ENCODE measurements at regions not wholly inside any gene's neighbourhood (a gene's known extent, or its start where the extent isn't known, plus 50 kb on each side); places are given as distances from the start of the nearest gene placed in this dataset.

- H3K79me2 ChIP-seq (ENCODE audit: insufficient read depth, low read length) = no peaks in the 10 kb centered on the region
- H3K27me3 Mint-ChIP-seq (ENCODE audit: low read depth in 3 of 3) = peaks cover 0 to 1% (median 0%) of the 10 kb centered on the region in 3 donors
- no peaks in the 10 kb centered on the region for H4K20me1 ChIP-seq (ENCODE audit: insufficient read depth, low read length)
- no peaks in the 10 kb centered on the region for H3K9me3 ChIP-seq (replicated peaks in 1 of 2; ENCODE audit: control insufficient read depth in 1 of 2, insufficient read depth in 1 of 2, low read length in 2 of 2)
- H3K4me1 Mint-ChIP-seq = no peaks in the 10 kb centered on the region
- H2AFZ ChIP-seq (ENCODE audit: insufficient read depth, low read depth, low read length, poor library complexity, severe bottlenecking) = no peak overlapping the region
- no peak for TF ChIP-seq CTCF (IDR thresholded peaks at IDR 0.05)
- no peak overlapping the region for H3K9ac ChIP-seq (ENCODE audit: insufficient read depth, low read length, poor library complexity, severe bottlenecking)
- H3K4me3 ChIP-seq (replicated peaks in 1 of 3; ENCODE audit: low read depth in 2 of 3, low read length in 3 of 3) = no peak overlapping the region
- H3K36me3 Mint-ChIP-seq = no peaks in the 10 kb centered on the region
- no peak overlapping the region for H3K27ac ChIP-seq (ENCODE audit: low read depth in 1 of 2, low read length in 2 of 2)
- no peaks in the 10 kb centered on the region for H3K36me3 ChIP-seq (replicated peaks in 1 of 2; ENCODE audit: control insufficient read depth in 1 of 2, insufficient read depth in 2 of 2, low read length in 2 of 2)
- H3K4me1 ChIP-seq (ENCODE audit: control insufficient read depth in 1 of 2, insufficient read depth in 2 of 2, low read length in 2 of 2) = no peaks in the 10 kb centered on the region
- H3K9me3 Mint-ChIP-seq = peaks cover 0 to 5% (median 3%) of the 10 kb centered on the region in 7 donors
- no peaks in the 10 kb centered on the region for H3K27me3 ChIP-seq (ENCODE audit: control insufficient read depth in 2 of 2, insufficient read depth in 2 of 2, low read length in 2 of 2)
- intact Hi-C loops (cut with micrococcal nuclease) = no loop called here
- H3K4me3 Mint-ChIP-seq = no peak overlapping the region
- H3K27ac Mint-ChIP-seq = no peak overlapping the region
- H3K4me2 ChIP-seq (replicated peaks; ENCODE audit: extremely low read depth, low read length, poor library complexity, severe bottlenecking) = no peak overlapping the region
- WGBS (ENCODE audit: insufficient coverage) = no CpG with 5 or more reads among the region's 1 CpG
- DNase-seq = no peak
Observed at GRCh38 chrX:36480441-36480990, 527.6 kb upstream of the FAM47C start.

GRCh38 chrX:36501169-36501702, 506.9 kb upstream of the FAM47C start:
- intact Hi-C loops (cut with micrococcal nuclease) = no loop called here
- Histone ChIP-seq H4K20me1 (ENCODE audit: insufficient read depth, low read length) (no peaks in the 10 kb centered on the region), H3K27me3 (ENCODE audit: control insufficient read depth in 2 of 2, insufficient read depth in 2 of 2, low read length in 2 of 2) (no peaks in the 10 kb centered on the region), H3K36me3 (replicated peaks in 1 of 2; ENCODE audit: control insufficient read depth in 1 of 2, insufficient read depth in 2 of 2, low read length in 2 of 2) (no peaks in the 10 kb centered on the region), H2AFZ (ENCODE audit: insufficient read depth, low read depth, low read length, poor library complexity, severe bottlenecking) (no peak overlapping the region), H3K27ac (ENCODE audit: low read depth in 1 of 2, low read length in 2 of 2) (no peak overlapping the region), H3K9ac (ENCODE audit: insufficient read depth, low read length, poor library complexity, severe bottlenecking) (no peak overlapping the region), H3K79me2 (ENCODE audit: insufficient read depth, low read length) (no peaks in the 10 kb centered on the region), H3K4me1 (ENCODE audit: control insufficient read depth in 1 of 2, insufficient read depth in 2 of 2, low read length in 2 of 2) (no peaks in the 10 kb centered on the region), H3K4me3 (replicated peaks in 1 of 3; ENCODE audit: low read depth in 2 of 3, low read length in 3 of 3) (no peak overlapping the region), H3K4me2 (replicated peaks; ENCODE audit: extremely low read depth, low read length, poor library complexity, severe bottlenecking) (no peak overlapping the region), H3K9me3 (replicated peaks in 1 of 2; ENCODE audit: control insufficient read depth in 1 of 2, insufficient read depth in 1 of 2, low read length in 2 of 2) (peaks cover 0 to 7% of the 10 kb centered on the region in 2 donors)
- no peak overlapping the region for H3K4me3 Mint-ChIP-seq
- TF ChIP-seq CTCF (IDR thresholded peaks at IDR 0.05) = no peak
- H3K9me3 Mint-ChIP-seq = peaks cover 0 to 7% (median 2%) of the 10 kb centered on the region in 7 donors
- H3K27me3 Mint-ChIP-seq (ENCODE audit: low read depth in 3 of 3) = peaks cover 0 to 2% (median 0%) of the 10 kb centered on the region in 3 donors
- no peak overlapping the region for H3K27ac Mint-ChIP-seq
- no CpG with 5 or more reads among the region's 8 CpGs for WGBS (ENCODE audit: insufficient coverage)
- H3K36me3 Mint-ChIP-seq = no peaks in the 10 kb centered on the region
- no peaks in the 10 kb centered on the region for H3K4me1 Mint-ChIP-seq
- no peak for DNase-seq

Data from CD14-positive monocyte (primary cell).